ENCODE measurements at regions not wholly inside any gene's neighbourhood (a gene's known extent, or its start where the extent isn't known, plus 50 kb on each side); places are given as distances from the start of the nearest gene placed in this dataset.

GRCh38 chr3:180316321-180316720 lies 279.6 kb upstream of the PEX5L start:
- no peak for DNase-seq
- no peaks in the 10 kb centered on the region for H3K27me3 ChIP-seq (replicated peaks in 1 of 7)
- TF ChIP-seq POLR2AphosphoS5 (IDR thresholded peaks at IDR 0.05) (no peak), POLR2A (IDR thresholded peaks at IDR 0.05) (no peak)
- TF ChIP-seq, protein P1, sequence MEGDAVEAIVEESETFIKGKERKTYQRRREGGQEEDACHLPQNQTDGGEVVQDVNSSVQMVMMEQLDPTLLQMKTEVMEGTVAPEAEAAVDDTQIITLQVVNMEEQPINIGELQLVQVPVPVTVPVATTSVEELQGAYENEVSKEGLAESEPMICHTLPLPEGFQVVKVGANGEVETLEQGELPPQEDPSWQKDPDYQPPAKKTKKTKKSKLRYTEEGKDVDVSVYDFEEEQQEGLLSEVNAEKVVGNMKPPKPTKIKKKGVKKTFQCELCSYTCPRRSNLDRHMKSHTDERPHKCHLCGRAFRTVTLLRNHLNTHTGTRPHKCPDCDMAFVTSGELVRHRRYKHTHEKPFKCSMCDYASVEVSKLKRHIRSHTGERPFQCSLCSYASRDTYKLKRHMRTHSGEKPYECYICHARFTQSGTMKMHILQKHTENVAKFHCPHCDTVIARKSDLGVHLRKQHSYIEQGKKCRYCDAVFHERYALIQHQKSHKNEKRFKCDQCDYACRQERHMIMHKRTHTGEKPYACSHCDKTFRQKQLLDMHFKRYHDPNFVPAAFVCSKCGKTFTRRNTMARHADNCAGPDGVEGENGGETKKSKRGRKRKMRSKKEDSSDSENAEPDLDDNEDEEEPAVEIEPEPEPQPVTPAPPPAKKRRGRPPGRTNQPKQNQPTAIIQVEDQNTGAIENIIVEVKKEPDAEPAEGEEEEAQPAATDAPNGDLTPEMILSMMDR (IDR thresholded peaks at IDR 0.05 in 8 of 11, conservative IDR thresholded peaks at IDR 0.05 in 3 of 11): no peak
- H3K36me3 ChIP-seq: no peaks in the 10 kb centered on the region
- no peak overlapping the region for H3K27ac ChIP-seq
- 35 to 71% (median 49%) methylated on average over 2 of the region's 2 CpGs for WGBS, 5 donors
- no peak overlapping the region for H3K4me3 ChIP-seq
- intact Hi-C loops (cut with DNase I; ENCODE audit: low total_unique reads): no loop called here
- no peaks in the 10 kb centered on the region for H3K9me3 ChIP-seq
- H3K4me1 ChIP-seq: no peaks in the 10 kb centered on the region

- intact Hi-C loops (cut with DNase I; ENCODE audit: low total_unique reads): no loop called here
- H3K4me3 ChIP-seq: no peak overlapping the region
- H3K27ac ChIP-seq: no peak overlapping the region
- 85 to 91% (median 89%) methylated on average over 2 of the region's 2 CpGs for whole genome bisulfite sequencing, 5 donors
- DNase-seq: no peak
- TF ChIP-seq POLR2A (IDR thresholded peaks at IDR 0.05): no peak
- TF ChIP-seq POLR2AphosphoS5 (IDR thresholded peaks at IDR 0.05): no peak
- TF ChIP-seq, protein P1 (IDR thresholded peaks at IDR 0.05 in 8 of 11, conservative IDR thresholded peaks at IDR 0.05 in 3 of 11): no peak
- no peaks in the 10 kb centered on the region for H3K4me1 ChIP-seq
- H3K9me3 ChIP-seq: no peaks in the 10 kb centered on the region
- H3K27me3 ChIP-seq (replicated peaks in 1 of 7): no peaks in the 10 kb centered on the region
- H3K36me3 ChIP-seq: no peaks in the 10 kb centered on the region
Observed at GRCh38 chr3:180319461-180319860, 282.5 kb upstream of the TTC14 start.

DNA sequence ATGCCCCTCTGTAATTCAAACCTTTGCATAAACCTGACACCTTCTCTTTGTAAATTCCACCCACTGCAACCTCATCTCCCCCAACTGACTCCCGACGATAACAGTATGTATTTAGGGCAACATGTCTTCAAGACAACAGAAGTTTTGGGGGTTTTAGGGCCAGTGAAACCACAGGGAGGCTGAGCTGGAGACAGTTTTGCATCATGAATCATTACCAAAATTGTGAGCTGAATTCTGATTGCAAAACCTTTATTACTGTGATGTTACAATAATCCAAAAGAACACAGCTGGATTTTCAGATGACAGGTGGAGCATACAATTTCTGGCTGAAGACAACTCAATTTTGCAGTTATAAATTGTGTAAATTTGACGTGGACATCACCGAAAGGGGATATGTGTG lies 281.3 kb upstream of the TTC14 start:
- no peak overlapping the region for H3K27ac ChIP-seq
- H3K4me3 ChIP-seq: no peak overlapping the region
- no peaks in the 10 kb centered on the region for H3K4me1 ChIP-seq
- no peak for DNase-seq
- no peaks in the 10 kb centered on the region for H3K9me3 ChIP-seq
- WGBS, 5 donors: 69 to 88% (median 82%) methylated on average over 4 of the region's 4 CpGs
- no peaks in the 10 kb centered on the region for H3K27me3 ChIP-seq (replicated peaks in 1 of 7)
- no peaks in the 10 kb centered on the region for H3K36me3 ChIP-seq
- TF ChIP-seq POLR2A (IDR thresholded peaks at IDR 0.05) (no peak), POLR2AphosphoS5 (IDR thresholded peaks at IDR 0.05) (no peak)
- TF ChIP-seq, protein P1 (IDR thresholded peaks at IDR 0.05 in 8 of 11, conservative IDR thresholded peaks at IDR 0.05 in 3 of 11): no peak
- intact Hi-C loops (cut with DNase I; ENCODE audit: low total_unique reads): no loop called here

- Histone ChIP-seq H3K36me3 (no peaks in the 10 kb centered on the region), H3K4me1 (no peaks in the 10 kb centered on the region), H3K27me3 (replicated peaks in 1 of 7) (no peaks in the 10 kb centered on the region), H3K4me3 (no peak overlapping the region), H3K9me3 (no peaks in the 10 kb centered on the region), H3K27ac (no peak overlapping the region)
- DNase-seq: no peak
- intact Hi-C loops (cut with DNase I; ENCODE audit: low total_unique reads): no loop called here
- TF ChIP-seq, protein P1 (IDR thresholded peaks at IDR 0.05 in 8 of 11, conservative IDR thresholded peaks at IDR 0.05 in 3 of 11): no peak
- TF ChIP-seq POLR2AphosphoS5 (IDR thresholded peaks at IDR 0.05) (no peak), POLR2A (IDR thresholded peaks at IDR 0.05) (no peak)
Observed at GRCh38 chr3:180321534-180321933, 280.4 kb upstream of the TTC14 start.
